ENCODE measurements at regions not wholly inside any gene's neighbourhood (a gene's known extent, or its start where the extent isn't known, plus 50 kb on each side); places are given as distances from the start of the nearest gene placed in this dataset.

- Histone ChIP-seq H3K9me3 (ENCODE audit: control insufficient read depth in 4 of 4, insufficient read depth in 3 of 4, low read length in 3 of 4) (peaks cover 0 to 2% (median 0%) of the 10 kb centered on the region in 4 donors), H3K27ac (ENCODE audit: low read depth in 1 of 2, low read length in 1 of 2) (no peak overlapping the region), H3K4me3 (no peak overlapping the region), H3K9ac (ENCODE audit: insufficient read depth in 1 of 2, low read length in 2 of 2) (no peak overlapping the region), H3K4me1 (ENCODE audit: control insufficient read depth in 5 of 5, insufficient read depth in 5 of 5, low read length in 5 of 5) (no peaks in the 10 kb centered on the region), H3K27me3 (ENCODE audit: control insufficient read depth in 3 of 3, insufficient read depth in 3 of 3, low read length in 2 of 3) (peaks cover 0 to 5% (median 0%) of the 10 kb centered on the region in 3 donors), H3K36me3 (ENCODE audit: control insufficient read depth in 4 of 4, insufficient read depth in 4 of 4, low read length in 4 of 4) (no peaks in the 10 kb centered on the region)
- DNase-seq, result no peak
- no peak for TF ChIP-seq CTCF (IDR thresholded peaks at IDR 0.05; ENCODE audit: control extremely low read depth, extremely low read depth)
- 61 to 71% methylated on average over 1 of the region's 1 CpG for WGBS, 2 donors
- no peak for ATAC-seq (ENCODE audit: insufficient read depth, low FRiP score)
Measured at GRCh38 chr10:115028419-115028818, 64.7 kb upstream of the ATRNL1 start.

- TF ChIP-seq CTCF (IDR thresholded peaks at IDR 0.05; ENCODE audit: control extremely low read depth, extremely low read depth), result no peak
- no peak for ATAC-seq (ENCODE audit: insufficient read depth, low FRiP score)
- Histone ChIP-seq H3K9ac (ENCODE audit: insufficient read depth in 1 of 2, low read length in 2 of 2) (no peak overlapping the region), H3K36me3 (ENCODE audit: control insufficient read depth in 4 of 4, insufficient read depth in 4 of 4, low read length in 4 of 4) (no peaks in the 10 kb centered on the region), H3K27ac (ENCODE audit: low read depth in 1 of 2, low read length in 1 of 2) (no peak overlapping the region), H3K9me3 (ENCODE audit: control insufficient read depth in 4 of 4, insufficient read depth in 3 of 4, low read length in 3 of 4) (peaks cover 0 to 2% (median 0%) of the 10 kb centered on the region in 4 donors), H3K4me3 (no peak overlapping the region), H3K4me1 (ENCODE audit: control insufficient read depth in 5 of 5, insufficient read depth in 5 of 5, low read length in 5 of 5) (no peaks in the 10 kb centered on the region), H3K27me3 (ENCODE audit: control insufficient read depth in 3 of 3, insufficient read depth in 3 of 3, low read length in 2 of 3) (no peaks in the 10 kb centered on the region)
- WGBS, 2 donors, result 82% methylated on average over 8 of the region's 8 CpGs
- DNase-seq, result peak in 1 of 3 donors; percentile 19
Measured at GRCh38 chr10:115029452-115030375, 63.5 kb upstream of the ATRNL1 start.

- Histone ChIP-seq H3K9ac (ENCODE audit: insufficient read depth in 1 of 2, low read length in 2 of 2) (no peak overlapping the region), H3K27ac (ENCODE audit: low read depth in 1 of 2, low read length in 1 of 2) (no peak overlapping the region), H3K9me3 (ENCODE audit: control insufficient read depth in 4 of 4, insufficient read depth in 3 of 4, low read length in 3 of 4) (no peaks in the 10 kb centered on the region), H3K36me3 (ENCODE audit: control insufficient read depth in 4 of 4, insufficient read depth in 4 of 4, low read length in 4 of 4) (no peaks in the 10 kb centered on the region), H3K4me3 (no peak overlapping the region), H3K27me3 (ENCODE audit: control insufficient read depth in 3 of 3, insufficient read depth in 3 of 3, low read length in 2 of 3) (no peaks in the 10 kb centered on the region), H3K4me1 (ENCODE audit: control insufficient read depth in 5 of 5, insufficient read depth in 5 of 5, low read length in 5 of 5) (no peaks in the 10 kb centered on the region)
- 69 to 73% methylated on average over 8 of the region's 8 CpGs for WGBS, 2 donors
- DNase-seq (no peak), ATAC-seq (ENCODE audit: insufficient read depth, low FRiP score) (no peak)
- no peak for TF ChIP-seq CTCF (IDR thresholded peaks at IDR 0.05; ENCODE audit: control extremely low read depth, extremely low read depth)
Measured at GRCh38 chr10:115030483-115031200, 62.5 kb upstream of the ATRNL1 start.
